ENCODE measurements at regions not wholly inside any gene's neighbourhood (a gene's known extent, or its start where the extent isn't known, plus 50 kb on each side); places are given as distances from the start of the nearest gene placed in this dataset.
"Not testable (repeated sequence)": the region's sequence is repeated elsewhere in the genome, so short reads cannot be mapped to it uniquely, and the experiment has no call there.

- DNase-seq (ENCODE audit: low read depth in 2 of 2), result no peak
Observed at GRCh38 chr6:27591699-27592480, 119.0 kb upstream of the ZNF184 start.

GRCh38 chr6:27585316-27585715 lies 112.4 kb upstream of the ZNF184 start:
- DNase-seq (ENCODE audit: low read depth in 2 of 2), result not testable (repeated sequence)

- no peak for DNase-seq (ENCODE audit: low read depth in 2 of 2)
Observed at GRCh38 chr6:27584326-27584725, 111.4 kb upstream of the ZNF184 start.

DNA sequence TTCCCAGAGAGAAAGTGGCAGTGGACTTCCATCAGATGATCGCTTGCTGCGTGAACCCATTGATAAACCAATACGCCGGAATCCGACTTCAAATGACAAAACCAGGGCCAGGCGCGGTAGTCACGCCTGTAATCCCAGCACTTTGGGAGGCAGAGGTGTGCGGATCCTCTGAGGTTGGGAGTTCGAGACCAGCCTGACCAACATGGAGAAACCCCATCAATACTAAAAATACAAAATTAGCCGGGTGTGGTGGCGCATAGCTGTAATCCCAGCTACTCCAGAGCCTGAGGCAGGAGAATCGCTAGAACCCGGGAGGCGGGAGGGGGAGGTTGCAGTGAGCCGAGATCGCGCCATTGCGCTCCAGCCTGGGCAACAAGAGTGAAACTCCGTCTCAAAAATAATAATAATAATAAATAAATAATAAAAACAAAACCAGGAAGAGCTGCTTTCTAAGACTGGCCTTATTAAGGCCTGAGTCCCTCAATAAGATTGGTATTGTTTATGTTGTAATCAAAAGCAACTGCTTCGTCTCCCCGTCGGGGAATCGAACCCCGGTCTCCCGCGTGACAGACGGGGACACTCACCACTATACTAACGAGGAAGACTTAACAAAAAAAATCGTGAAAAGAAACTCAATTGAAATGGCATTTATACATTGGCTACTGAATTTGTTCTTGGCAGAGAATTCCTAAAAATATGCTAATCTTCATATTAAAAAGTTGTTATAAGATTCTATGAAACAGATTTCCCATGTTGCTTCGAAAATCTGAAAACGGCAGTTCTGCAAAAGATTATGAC lies 110.2 kb upstream of the ZNF184 start:
- peak; percentile 13 to 21 for DNase-seq (ENCODE audit: low read depth in 2 of 2)

DNA sequence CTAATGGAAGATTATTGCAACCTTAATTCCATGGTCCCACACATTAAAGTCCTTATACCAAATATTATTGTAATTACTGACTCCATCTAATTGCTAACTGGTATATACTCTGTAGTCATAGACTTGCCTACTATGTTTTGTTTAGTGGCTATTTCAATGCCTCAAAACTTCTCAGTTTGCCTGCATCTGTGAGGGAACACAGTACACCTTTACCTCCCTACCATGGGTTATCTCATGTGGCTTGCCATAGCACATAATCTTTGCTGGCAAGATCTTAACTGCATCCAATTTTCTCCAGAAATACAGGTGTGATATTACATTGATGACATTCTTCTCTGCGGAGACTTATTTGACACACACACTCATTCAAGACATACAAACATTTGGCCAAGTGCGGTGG lies 107.1 kb upstream of the ZNF184 start:
- no peak for DNase-seq (ENCODE audit: low read depth in 2 of 2)

GRCh38 chr6:27577922-27578321 lies 105.0 kb upstream of the ZNF184 start:
- no peak for DNase-seq (ENCODE audit: low read depth in 2 of 2)

- no peak for DNase-seq (ENCODE audit: low read depth in 2 of 2)
Observed at GRCh38 chr6:27575594-27576361, 102.9 kb upstream of the ZNF184 start.

DNA sequence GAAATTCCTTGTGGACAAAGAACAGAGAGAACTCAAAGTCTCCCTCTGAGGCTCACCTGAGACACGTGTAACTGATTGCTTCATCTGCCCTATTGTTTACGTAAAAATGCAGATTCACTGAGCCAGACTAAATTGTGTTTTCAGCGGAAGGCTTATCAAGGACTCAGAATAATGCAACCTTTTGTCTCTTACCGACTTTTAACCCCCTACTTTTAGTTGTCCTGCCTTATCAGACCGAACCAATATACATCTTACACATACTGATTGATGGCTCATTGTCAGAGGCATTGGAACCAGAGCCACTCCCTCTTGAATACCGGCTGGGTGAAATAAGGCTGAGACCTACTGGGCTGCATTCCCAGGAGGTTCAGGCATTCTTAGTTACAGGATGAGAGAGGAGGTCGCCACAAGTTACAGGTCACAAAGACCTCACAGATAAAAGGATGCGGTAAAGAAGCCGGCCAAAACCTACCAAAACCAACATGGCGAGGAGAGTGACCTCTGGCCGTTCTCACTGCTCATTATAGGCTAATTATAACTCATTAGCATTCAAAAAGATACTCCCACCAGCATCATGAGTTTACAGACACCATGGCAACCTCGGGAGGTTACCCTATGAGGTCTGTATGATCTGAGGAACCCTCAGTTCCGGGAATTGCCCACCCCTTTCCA lies 95.5 kb upstream of the ZNF184 start:
- no peak for DNase-seq (ENCODE audit: low read depth in 2 of 2)

- no peak for DNase-seq (ENCODE audit: low read depth in 2 of 2)
Observed at GRCh38 chr6:27565839-27566779, 93.2 kb upstream of the ZNF184 start.

GRCh38 chr6:27562027-27562410 lies 89.1 kb upstream of the ZNF184 start:
- no peak for DNase-seq (ENCODE audit: low read depth in 2 of 2)

DNA sequence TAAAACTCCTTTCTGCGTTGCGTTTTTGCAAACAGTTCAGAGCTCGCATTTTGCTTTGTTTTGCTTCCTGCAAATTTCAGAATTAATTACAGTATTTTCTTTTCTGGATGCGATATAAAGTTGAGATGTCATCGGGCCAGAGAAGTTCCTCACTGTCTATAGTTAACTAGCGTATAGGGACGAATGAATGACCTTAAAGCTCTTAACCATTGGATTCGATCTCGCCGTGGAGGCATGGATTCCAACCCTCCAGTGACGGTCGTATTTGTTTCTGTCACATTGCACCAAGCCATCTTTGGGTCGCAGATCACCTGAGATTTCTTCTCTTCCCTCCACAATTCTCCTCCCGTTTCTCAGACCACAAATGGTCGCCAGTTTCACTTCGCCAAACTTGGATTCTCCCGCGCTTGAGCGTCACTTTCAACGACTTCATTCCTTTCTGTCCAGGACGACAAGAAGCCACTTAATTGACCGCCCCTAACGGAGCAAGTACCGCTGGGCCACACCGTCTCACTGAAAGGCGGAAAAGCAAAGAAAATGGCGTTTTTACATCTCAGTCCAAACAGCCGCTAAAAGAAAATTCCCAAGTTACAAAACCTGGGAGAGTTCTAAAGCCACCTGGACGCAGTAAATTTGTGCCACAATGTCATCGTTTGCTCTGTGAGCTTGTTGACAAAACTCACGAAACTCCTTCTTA lies 85.3 kb upstream of the ZNF184 start:
- no peak for DNase-seq (ENCODE audit: low read depth in 2 of 2)

DNA sequence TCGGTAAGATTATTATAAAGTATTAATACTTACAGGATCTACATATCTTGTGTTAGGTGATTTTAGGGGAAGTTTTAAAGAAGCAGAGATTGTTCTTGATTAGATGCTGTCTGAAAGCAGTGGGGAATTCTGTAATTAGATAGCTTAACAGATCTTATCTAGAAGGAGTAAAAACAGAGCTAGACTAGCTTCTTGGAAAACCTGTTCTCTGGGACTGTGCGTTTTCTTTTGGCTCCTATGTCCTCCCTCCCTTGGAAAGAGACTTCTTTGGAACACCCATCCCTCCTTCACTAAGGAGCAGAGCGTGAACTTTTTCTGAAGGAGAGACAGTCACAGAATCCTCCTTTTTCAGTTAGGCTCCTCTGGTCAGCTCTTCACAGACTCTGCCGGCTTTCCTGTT lies 83.5 kb upstream of the ZNF184 start:
- DNase-seq (ENCODE audit: low read depth in 2 of 2), result no peak

DNA sequence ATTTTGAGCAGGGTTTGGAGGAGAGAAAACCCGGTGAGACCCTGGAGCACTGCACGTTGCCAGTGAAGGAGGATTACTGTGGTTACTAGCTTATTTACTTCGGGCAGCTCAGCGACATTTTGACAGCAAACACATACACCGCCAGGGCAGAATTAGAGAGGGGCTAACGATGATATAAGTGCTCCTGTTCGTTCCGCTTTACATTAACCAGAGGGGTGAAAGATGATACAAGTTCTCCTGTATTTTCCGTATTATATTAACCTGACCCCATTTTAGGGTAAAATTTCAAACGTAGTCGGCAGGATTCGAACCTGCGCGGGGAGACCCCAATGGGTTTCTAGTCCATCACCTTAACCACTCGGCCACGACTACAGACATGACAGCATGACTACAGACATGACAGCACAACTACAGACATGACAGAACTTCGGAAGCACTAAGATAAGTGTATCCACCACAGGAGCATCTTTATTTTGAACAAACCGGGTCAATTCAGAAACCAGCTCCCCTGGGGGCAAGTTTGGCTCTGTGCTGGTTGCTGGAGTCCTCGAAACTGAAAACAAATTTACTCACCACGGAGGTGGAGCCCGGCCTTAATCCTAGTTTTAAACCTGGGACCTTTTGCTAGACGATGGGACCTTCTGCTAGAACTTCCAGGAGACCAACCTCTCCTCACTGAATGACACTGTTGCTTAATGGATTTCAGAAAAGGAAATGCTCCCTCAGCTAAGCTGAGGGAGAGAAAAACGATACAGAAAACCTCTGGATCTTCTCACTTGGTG lies 80.4 kb upstream of the ZNF184 start:
- DNase-seq (ENCODE audit: low read depth in 2 of 2), result peak in 1 of 2 experiments; percentile 9

DNA sequence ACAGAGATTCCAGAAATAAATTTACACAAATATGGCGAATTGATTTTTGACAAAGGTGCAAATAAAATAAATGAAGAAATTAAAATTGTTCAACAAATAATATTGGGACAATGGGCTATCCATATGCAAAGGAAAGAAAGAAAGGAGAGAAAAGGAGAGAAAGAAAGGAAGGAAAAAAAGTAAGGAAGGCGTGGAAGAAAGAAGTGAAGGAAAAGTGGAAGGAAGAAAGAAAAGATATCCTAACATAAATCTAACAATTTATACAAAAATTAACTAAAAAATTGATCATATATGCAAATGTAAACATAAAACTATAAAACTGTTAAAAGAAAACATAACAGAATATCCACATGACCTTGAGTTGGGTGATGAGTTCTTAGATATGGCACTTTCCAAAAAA lies 78.7 kb upstream of the ZNF184 start:
- no peak for DNase-seq (ENCODE audit: low read depth in 2 of 2)

GRCh38 chr6:27550692-27551091 lies 77.8 kb upstream of the ZNF184 start:
- no peak for DNase-seq (ENCODE audit: low read depth in 2 of 2)

DNA sequence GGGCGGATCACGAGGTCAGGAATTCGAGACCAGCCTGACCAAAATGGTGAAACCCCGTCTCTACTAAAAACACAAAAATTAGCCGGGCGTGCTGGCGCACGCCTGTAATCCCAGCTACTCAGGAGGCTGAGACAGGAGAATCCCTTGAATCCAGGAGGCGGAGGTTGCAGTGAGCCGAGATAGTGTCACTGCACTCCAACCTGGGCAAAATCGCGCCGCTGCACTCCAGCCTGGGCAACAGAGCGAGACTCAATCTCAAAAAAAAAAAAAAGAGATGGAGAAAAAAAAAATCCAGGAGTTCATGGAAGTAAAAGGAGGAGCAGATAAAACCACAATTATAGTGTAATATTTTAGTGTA lies 76.3 kb upstream of the ZNF184 start:
- DNase-seq (ENCODE audit: low read depth in 2 of 2), result not testable (repeated sequence)

- DNase-seq (ENCODE audit: low read depth in 2 of 2), result peak; percentile 20 to 32
Observed at GRCh38 chr6:27547157-27548075, 74.5 kb upstream of the ZNF184 start.

DNA sequence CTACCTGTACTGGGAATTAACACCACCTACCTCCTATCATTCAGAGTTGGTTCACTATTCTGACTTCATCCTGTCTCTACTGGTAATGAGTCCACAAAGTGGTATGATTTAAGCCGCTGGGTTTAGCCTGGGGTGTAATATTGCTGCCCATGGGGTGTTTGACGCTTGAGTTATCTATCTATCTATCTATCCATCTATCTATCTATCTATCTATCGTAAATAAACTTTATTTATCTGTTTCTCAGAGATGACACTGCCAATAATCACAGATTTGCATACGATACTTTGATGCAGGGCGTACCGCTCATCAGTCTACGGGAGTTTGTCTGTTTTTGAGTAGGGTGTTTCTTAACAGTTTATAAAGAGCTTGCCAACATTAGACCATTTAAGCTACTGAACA lies 73.6 kb upstream of the ZNF184 start:
- no peak for DNase-seq (ENCODE audit: low read depth in 2 of 2)

Data from fibroblast of skin of left quadriceps (primary cell).